Stimulated activated CD8-positive, alpha-beta memory T cell treated with anti-CD3 and anti-CD28 coated beads, Interleukin-15, amount 100 ng/mL, for 1 hour (primary cell): ENCODE measurements at regions not wholly inside any gene's neighbourhood (a gene's known extent, or its start where the extent isn't known, plus 50 kb on each side); places are given as distances from the start of the nearest gene placed in this dataset.

ENCODE experiments used
- DNase-seq: peaks from one replicate; pipeline ENCODE4 v3.0.0-alpha.2; 2020; ENCODE audit warnings: low read depth

GRCh38 chr9:106052735-106053134 lies 358.4 kb downstream of the TMEM38B start:
- no peak for DNase-seq

GRCh38 chr9:106056328-106056727 lies 362.0 kb downstream of the TMEM38B start:
- DNase-seq: no peak

GRCh38 chr9:106058460-106058859 lies 364.1 kb downstream of the TMEM38B start:
- DNase-seq: no peak

GRCh38 chr9:106059886-106060285 lies 365.5 kb downstream of the TMEM38B start:
- DNase-seq: no peak

- DNase-seq: no peak
Measured at GRCh38 chr9:106060885-106061284, 366.5 kb downstream of the TMEM38B start.

GRCh38 chr9:106062250-106062649 lies 367.9 kb downstream of the TMEM38B start:
- no peak for DNase-seq

- DNase-seq: no peak
Measured at GRCh38 chr9:106065136-106065535, 370.8 kb downstream of the TMEM38B start.

- no peak for DNase-seq
Measured at GRCh38 chr9:106065579-106066214, 371.4 kb downstream of the TMEM38B start.

GRCh38 chr9:106066940-106067524 lies 372.7 kb downstream of the TMEM38B start:
- DNase-seq: no peak

- DNase-seq: no peak
Measured at GRCh38 chr9:106069241-106069640, 374.9 kb downstream of the TMEM38B start.

GRCh38 chr9:106072421-106072820 lies 378.1 kb downstream of the TMEM38B start:
- DNase-seq: no peak

GRCh38 chr9:106074006-106074405 lies 379.7 kb downstream of the TMEM38B start:
- no peak for DNase-seq

GRCh38 chr9:106075236-106075959 lies 381.1 kb downstream of the TMEM38B start:
- no peak for DNase-seq

GRCh38 chr9:106075960-106076327 lies 381.6 kb downstream of the TMEM38B start:
- no peak for DNase-seq

GRCh38 chr9:106076711-106077110 lies 382.4 kb downstream of the TMEM38B start:
- no peak for DNase-seq

- DNase-seq: no peak
Measured at GRCh38 chr9:106077731-106078130, 383.4 kb downstream of the TMEM38B start.

GRCh38 chr9:106082621-106083020 lies 388.3 kb downstream of the TMEM38B start:
- DNase-seq: no peak

GRCh38 chr9:106084702-106085101 lies 390.4 kb downstream of the TMEM38B start:
- DNase-seq: no peak

GRCh38 chr9:106085479-106085878 lies 391.1 kb downstream of the TMEM38B start:
- DNase-seq: no peak

- DNase-seq: no peak
Measured at GRCh38 chr9:106092083-106092482, 397.7 kb downstream of the TMEM38B start.

- no peak for DNase-seq
Measured at GRCh38 chr9:106102821-106103220, 408.5 kb downstream of the TMEM38B start.

- DNase-seq: no peak
Measured at GRCh38 chr9:106104887-106105286, 410.5 kb downstream of the TMEM38B start.

GRCh38 chr9:106106396-106106795 lies 412.1 kb downstream of the TMEM38B start:
- no peak for DNase-seq

- no peak for DNase-seq
Measured at GRCh38 chr9:106107716-106108115, 413.4 kb downstream of the TMEM38B start.
